Osteoblast (primary cell): ENCODE measurements at regions not wholly inside any gene's neighbourhood (a gene's known extent, or its start where the extent isn't known, plus 50 kb on each side); places are given as distances from the start of the nearest gene placed in this dataset.
"Not testable (repeated sequence)": the region's sequence is repeated elsewhere in the genome, so short reads cannot be mapped to it uniquely, and the experiment has no call there.

Experiments used
- DNase-seq: peaks from one replicate; pipeline ENCODE4 v3.0.0; 2011; ENCODE audit warnings: low spot score, mixed read lengths; ENCODE audit not compliant: insufficient read length; ENCODE audit errors: missing footprints
- H2AFZ ChIP-seq: 2 replicates; pipeline ENCODE4 v1.6.0; 2011; ENCODE audit warnings: mild to moderate bottlenecking, low read length
- H3K27ac ChIP-seq: 2 replicates; pipeline ENCODE4 v1.5.1; 2011; ENCODE audit warnings: mild to moderate bottlenecking, low read depth, low read length, moderate library complexity
- H3K27me3 ChIP-seq: 2 replicates; pipeline ENCODE4 v1.6.0; 2012; ENCODE audit warnings: mild to moderate bottlenecking, control low read depth, inconsistent platforms, low read length, moderate library complexity; ENCODE audit not compliant: insufficient read depth
- H3K36me3 ChIP-seq: 2 replicates; pipeline ENCODE4 v1.5.1; 2011; ENCODE audit warnings: mild to moderate bottlenecking, low read length, control low read depth, moderate library complexity; ENCODE audit not compliant: insufficient read depth
- H3K4me1 ChIP-seq: 2 replicates; pipeline ENCODE4 v1.5.1; 2011; ENCODE audit warnings: mild to moderate bottlenecking, low read length, control low read depth, moderate library complexity; ENCODE audit not compliant: insufficient read depth
- H3K4me2 ChIP-seq: 2 replicates; pipeline ENCODE4 v1.6.0; 2011; ENCODE audit warnings: mild to moderate bottlenecking, low read length; ENCODE audit not compliant: insufficient read depth
- H3K4me3 ChIP-seq: fragments of 200-600 bp; sonication (generic); 3 replicates; pipeline ENCODE4 v1.5.1; 2012; ENCODE audit warnings: mild to moderate bottlenecking, low read length, inconsistent platforms; ENCODE audit not compliant: insufficient read depth
- H3K79me2 ChIP-seq: 2 replicates; pipeline ENCODE4 v1.6.0; 2012; ENCODE audit warnings: mild to moderate bottlenecking, low read length, control low read depth, inconsistent platforms; ENCODE audit not compliant: insufficient read depth
- H3K9me3 ChIP-seq: 2 replicates; pipeline ENCODE4 v1.5.1; 2011; ENCODE audit warnings: low read depth, low read length, control low read depth
- H4K20me1 ChIP-seq: 2 replicates; pipeline ENCODE4 v1.6.0; 2012; ENCODE audit warnings: mild to moderate bottlenecking, low read length, control low read depth; ENCODE audit not compliant: insufficient read depth
- CTCF ChIP-seq: IDR thresholded peaks from 2 replicates; pipeline ENCODE4 v1.5.1; 2011; ENCODE audit warnings: mild to moderate bottlenecking, low read depth, low read length, moderate library complexity; ENCODE audit errors: extremely low read depth

GRCh38 chr20:43830883-43831282, 83.8 kb upstream of the TOX2 start:
- H3K27me3 ChIP-seq = peaks cover 32% of the 10 kb centered on the region
- no peak overlapping the region for H3K4me2 ChIP-seq
- H3K4me1 ChIP-seq = no peaks in the 10 kb centered on the region
- H3K79me2 ChIP-seq = no peaks in the 10 kb centered on the region
- no peak overlapping the region for H2AFZ ChIP-seq
- no peaks in the 10 kb centered on the region for H3K36me3 ChIP-seq
- H3K27ac ChIP-seq = no peak overlapping the region
- no peak for TF ChIP-seq CTCF
- no peaks in the 10 kb centered on the region for H4K20me1 ChIP-seq
- no peak for DNase-seq
- H3K4me3 ChIP-seq = no peak overlapping the region
- H3K9me3 ChIP-seq = peaks cover 4% of the 10 kb centered on the region

- H3K4me3 ChIP-seq = no peak overlapping the region
- DNase-seq = no peak
- no peak for TF ChIP-seq CTCF
Measured at GRCh38 chr20:43829951-43830690, 84.5 kb upstream of the TOX2 start.

DNA sequence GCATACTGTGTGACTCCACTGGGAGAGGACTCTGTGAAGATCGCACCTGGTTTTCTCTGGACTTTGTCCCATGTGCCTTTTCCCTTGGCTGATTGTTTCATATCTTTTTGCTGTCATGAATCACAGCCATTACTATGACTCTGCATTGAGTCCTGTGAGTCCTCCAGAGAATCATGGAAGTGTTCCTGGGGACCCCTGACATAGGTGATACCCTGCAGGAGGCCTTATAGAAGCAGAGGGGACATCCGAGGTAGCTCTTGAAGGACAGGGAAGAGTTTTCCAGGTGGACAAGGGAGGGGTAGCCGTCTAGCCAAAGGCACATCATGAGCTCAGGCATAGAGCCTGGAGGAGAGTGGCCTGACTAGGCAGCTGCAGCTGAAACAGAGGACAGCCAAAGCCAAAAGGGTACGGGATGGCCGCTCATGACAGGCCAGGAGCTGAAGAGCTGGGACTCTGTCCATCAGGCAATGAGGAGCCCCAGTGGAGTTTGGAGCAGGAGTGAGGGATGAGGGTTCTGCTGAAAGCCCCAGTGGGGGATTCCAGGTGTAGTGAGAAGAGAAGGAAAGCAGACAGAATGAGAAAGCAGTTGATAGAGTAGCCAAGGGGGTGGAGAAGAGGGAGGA, 86.6 kb upstream of the TOX2 start:
- H3K27ac ChIP-seq = no peak overlapping the region
- H3K4me1 ChIP-seq = no peaks in the 10 kb centered on the region
- H3K9me3 ChIP-seq = peaks cover 4% of the 10 kb centered on the region
- H2AFZ ChIP-seq = no peak overlapping the region
- H3K4me3 ChIP-seq = no peak overlapping the region
- no peak overlapping the region for H3K4me2 ChIP-seq
- no peaks in the 10 kb centered on the region for H3K36me3 ChIP-seq
- H3K27me3 ChIP-seq = peaks cover 39% of the 10 kb centered on the region
- no peaks in the 10 kb centered on the region for H3K79me2 ChIP-seq
- H4K20me1 ChIP-seq = no peaks in the 10 kb centered on the region
- TF ChIP-seq CTCF = no peak
- no peak for DNase-seq

More at GRCh38 chr20:43829951-43830690, 84.5 kb upstream of the TOX2 start:
- H3K36me3 ChIP-seq = no peaks in the 10 kb centered on the region
- H3K4me2 ChIP-seq = no peak overlapping the region
- no peaks in the 10 kb centered on the region for H4K20me1 ChIP-seq
- no peaks in the 10 kb centered on the region for H3K4me1 ChIP-seq
- no peaks in the 10 kb centered on the region for H3K79me2 ChIP-seq
- H3K27ac ChIP-seq = no peak overlapping the region
- H3K27me3 ChIP-seq = peaks cover 35% of the 10 kb centered on the region
- H3K9me3 ChIP-seq = peaks cover 4% of the 10 kb centered on the region
- no peak overlapping the region for H2AFZ ChIP-seq

GRCh38 chr20:43826943-43827342, 87.7 kb upstream of the TOX2 start:
- H3K4me1 ChIP-seq, H3K27ac ChIP-seq, H3K4me2 ChIP-seq, H3K36me3 ChIP-seq, H3K79me2 ChIP-seq, H3K4me3 ChIP-seq, H4K20me1 ChIP-seq, H3K9me3 ChIP-seq, H2AFZ ChIP-seq, DNase-seq: not testable (repeated sequence)
- peaks cover 31% of the 10 kb centered on the region for H3K27me3 ChIP-seq
